GM12878 (cell line): ENCODE measurements at regions not wholly inside any gene's neighbourhood (a gene's known extent, or its start where the extent isn't known, plus 50 kb on each side); places are given as distances from the start of the nearest gene placed in this dataset.

Source experiments
- ATAC-seq: fragments of 200-7000 bp; cut with Tn5 transposase; 3 replicates; pipeline ENCODE4 v1.9.1; 2020; ENCODE audit warnings: mild to moderate bottlenecking, moderate library complexity
- BruUV-seq: library from RNA; stranded (reverse); fragments of 400-500 nt; replicated peaks from 2 replicates; lab custom pipeline; 2021; lab: Mats Ljungman, UMichigan
- CTCF ChIA-PET: fragments of 300-600 bp; sonication (Branson Sonifier 250); formaldehyde crosslinking; extraction: SDS; loops from one replicate; lab custom pipeline; 2021; ENCODE audit warnings: inconsistent platforms; lab: Yijun Ruan, JAX
- POLR2A ChIA-PET: fragments of 350-600 bp; formaldehyde crosslinking; extraction: SDS; loops from one replicate; lab custom pipeline; 2021; ENCODE audit warnings: inconsistent platforms; lab: Charles Lee
- RAD21 ChIA-PET: fragments of 300-600 bp; sonication (Branson Sonifier 250); formaldehyde crosslinking; loops from one replicate; lab custom pipeline; 2023; ENCODE audit warnings: antibody characterized with exemption; ENCODE audit not compliant: unreplicated experiment; lab: Charles Lee
- SMC1A ChIA-PET: fragments of 300-600 bp; sonication (Branson Sonifier 250); formaldehyde crosslinking; loops from one replicate; lab custom pipeline; 2023; ENCODE audit not compliant: unreplicated experiment, uncharacterized antibody; lab: Charles Lee
- DNase-seq: peaks from one replicate; pipeline ENCODE4 v3.0.0-alpha.2; 2011; ENCODE audit warnings: low read depth, low spot score
- FAIRE-seq: peaks from 3 replicates; lab custom pipeline; 2011; peaks lifted over from hg19 to GRCh38; lab: Jason Lieb, UNC
- H2AFZ ChIP-seq: 2 replicates; pipeline ENCODE4 v1.6.0; 2011; ENCODE audit warnings: low read depth, low read length, control low read depth; ENCODE audit not compliant: control insufficient read depth
- H3K27ac ChIP-seq: 2 replicates; pipeline ENCODE4 v1.5.1; 2011; ENCODE audit warnings: control low read depth; ENCODE audit not compliant: control insufficient read depth, insufficient read depth
- H3K27me3 ChIP-seq, 2 experiments: replicated peaks in 1 of 2; 2 replicates each; pipeline versions ENCODE4 v1.6.0 to v1.6.1; 2011; ENCODE audit warnings: low read length in 1 of 2; ENCODE audit not compliant: control insufficient read depth in 2 of 2, insufficient read depth in 2 of 2
- H3K36me3 ChIP-seq, 2 experiments: 2 replicates each; pipeline ENCODE4 v1.5.1; 2011; ENCODE audit warnings: low read length in 1 of 2; ENCODE audit not compliant: control insufficient read depth in 2 of 2, insufficient read depth in 2 of 2
- H3K4me1 ChIP-seq: 2 replicates; pipeline ENCODE4 v1.6.1; 2011; ENCODE audit warnings: mild to moderate bottlenecking, low read length, moderate library complexity, mixed read lengths; ENCODE audit not compliant: control insufficient read depth, insufficient read depth
- H3K4me2 ChIP-seq: 2 replicates; pipeline ENCODE4 v1.6.0; 2011; ENCODE audit warnings: control low read depth; ENCODE audit not compliant: control insufficient read depth, insufficient read depth
- H3K4me3 ChIP-seq: fragments of 200-600 bp; sonication (generic); 2 replicates; pipeline ENCODE4 v1.5.1; 2016
- H3K79me2 ChIP-seq: 2 replicates; pipeline ENCODE4 v1.6.0; 2011; ENCODE audit warnings: low read length; ENCODE audit not compliant: control insufficient read depth, insufficient read depth
- H3K9ac ChIP-seq: 2 replicates; pipeline ENCODE4 v1.8.0; 2011; ENCODE audit warnings: low read length, control low read depth, mixed read lengths; ENCODE audit not compliant: control insufficient read depth, insufficient read depth
- H3K9me3 ChIP-seq: replicated peaks from 3 replicates; pipeline ENCODE4 v1.5.1; 2011; ENCODE audit warnings: mild to moderate bottlenecking, low read length; ENCODE audit not compliant: control insufficient read depth, insufficient read depth
- H4K20me1 ChIP-seq: 2 replicates; pipeline ENCODE4 v1.6.0; 2011; ENCODE audit not compliant: control insufficient read depth, insufficient read depth
- CREB1 ChIP-seq: IDR thresholded peaks from 2 replicates; pipeline ENCODE4 v1.6.1; 2012; ENCODE audit warnings: low read depth, mild to moderate bottlenecking, inconsistent platforms
- EGR1 ChIP-seq, 2 experiments: IDR thresholded peaks; 1 replicate in 1 of 2; 2 replicates in 1 of 2; pipeline ENCODE4 v1.6.1; 2011 to 2012; ENCODE audit warnings: low read depth in 2 of 2, low read length in 2 of 2, borderline replicate concordance in 1 of 2, mild to moderate bottlenecking in 1 of 2, moderate library complexity in 1 of 2
- MLLT1 ChIP-seq: fragments of 450-650 bp; IDR thresholded peaks from 2 replicates; pipeline ENCODE4 v1.6.1; 2016; ENCODE audit warnings: mild to moderate bottlenecking
- NBN ChIP-seq: fragments of 450-650 bp; IDR thresholded peaks from 2 replicates; pipeline ENCODE4 v1.6.1; 2016
- NKRF ChIP-seq: fragments of 450-650 bp; conservative IDR thresholded peaks from 2 replicates; pipeline ENCODE4 v1.6.1; 2017; ENCODE audit warnings: mild to moderate bottlenecking, moderate library complexity
- PKNOX1 ChIP-seq: fragments of 450-650 bp; IDR thresholded peaks from 2 replicates; pipeline ENCODE4 v1.6.1; 2016; ENCODE audit warnings: mild to moderate bottlenecking
- POLR2AphosphoS5 ChIP-seq: IDR thresholded peaks from 2 replicates; pipeline ENCODE4 v1.6.1; 2011; ENCODE audit warnings: mild to moderate bottlenecking, low read length, inconsistent platforms
- RELA ChIP-seq: fragments of 450-650 bp; IDR thresholded peaks from 2 replicates; pipeline ENCODE4 v1.8.0; 2014; ENCODE audit warnings: borderline replicate concordance; ENCODE audit not compliant: partially characterized antibody
- SIN3A ChIP-seq: IDR thresholded peaks from 2 replicates; pipeline ENCODE4 v1.6.1; 2012; ENCODE audit warnings: low read depth, low read length, improper control_type of control experiment
- SPI1 ChIP-seq: IDR thresholded peaks from 2 replicates; pipeline ENCODE4 v1.6.1; 2011; ENCODE audit warnings: low read depth, mild to moderate bottlenecking, low read length, moderate library complexity, borderline replicate concordance; ENCODE audit not compliant: insufficient read depth
- SREBF2 ChIP-seq: IDR thresholded peaks from 2 replicates; pipeline ENCODE4 v1.6.1; 2012; ENCODE audit warnings: mild to moderate bottlenecking, low read length
- TCF7 ChIP-seq: IDR thresholded peaks from 2 replicates; pipeline ENCODE4 v1.6.1; 2014; ENCODE audit warnings: antibody characterized with exemption, borderline replicate concordance
- ZNF274 ChIP-seq: IDR thresholded peaks from one replicate; pipeline ENCODE4 v1.8.0; 2011; ENCODE audit not compliant: insufficient read length, insufficient read depth
- ZNF622 ChIP-seq: fragments of 450-650 bp; IDR thresholded peaks from 2 replicates; pipeline ENCODE4 v1.6.1; 2017; ENCODE audit warnings: mild to moderate bottlenecking, inconsistent platforms
- ZZZ3 ChIP-seq: IDR thresholded peaks from 2 replicates; pipeline ENCODE4 v1.6.1; 2011; ENCODE audit warnings: low read depth; ENCODE audit not compliant: control insufficient read depth, insufficient read length
- WGBS: methylation state at CpG from one replicate; pipeline ENCODE4 v1.1.6; 2016; ENCODE audit warnings: low lambda C conversion rate; ENCODE audit not compliant: insufficient replicate concordance, insufficient coverage; ENCODE audit errors: missing lambda C conversion rate; 5-methylcytosine and 5-hydroxymethylcytosine counted together
- in situ Hi-C: fragments of 300-500 bp; cut with MboI; formaldehyde crosslinking; loops from 9 replicates; pipeline ENCODE4 v1.14.3; 2018; ENCODE audit warnings: mixed read lengths
- intact Hi-C: fragments of 100-400 bp; cut with micrococcal nuclease; formaldehyde crosslinking; loops from one replicate; pipeline ENCODE4 v1.14.2; 2022; ENCODE audit not compliant: unreplicated experiment

- ChIA-PET POLR2A (no interaction called here), RAD21 (no interaction called here), SMC1A (interaction anchor here (1.2 kb wide), 1 partner anchor 216 kb away, joined by 3 read pairs; no protein-coding TSS in a partner anchor), CTCF (interaction anchor here (0.6 kb wide), 1 partner anchor 11 kb away, joined by 3 read pairs; no protein-coding TSS in a partner anchor)
- ATAC-seq (no peak), FAIRE-seq (no peak), DNase-seq (no peak)
- Histone ChIP-seq H3K4me1 (no peaks in the 10 kb centered on the region), H3K4me3 (no peak overlapping the region), H3K4me2 (no peak overlapping the region), H3K27me3 (peaks cover 0 to 4% of the 10 kb centered on the region in 2 experiments; a peak in 1 of 4 replicates), H3K9me3 (no peaks in the 10 kb centered on the region), H3K27ac (no peak overlapping the region), H3K79me2 (no peaks in the 10 kb centered on the region), H2AFZ (no peak overlapping the region), H3K9ac (no peak overlapping the region), H3K36me3 (no peaks in the 10 kb centered on the region), H4K20me1 (no peaks in the 10 kb centered on the region)
- in situ Hi-C loops: no loop called here
- BruUV-seq: no TSS peak
- 32% methylated on average over 8 of the region's 8 CpGs for WGBS
- intact Hi-C loops: no loop called here
- TF ChIP-seq PKNOX1: no peak
- TF ChIP-seq SIN3A: no peak
- no peak for TF ChIP-seq ZNF622
- no peak for TF ChIP-seq POLR2AphosphoS5
- no peak for TF ChIP-seq CREB1
- TF ChIP-seq NBN: no peak
- no peak for TF ChIP-seq RELA
- no peak for TF ChIP-seq SPI1
- TF ChIP-seq ZNF274: no peak
- TF ChIP-seq TCF7: no peak
- no peak for TF ChIP-seq EGR1 (IDR thresholded peaks at IDR 0.05; ENCODE audit: borderline replicate concordance in 1 of 2, low read depth in 2 of 2, low read length in 2 of 2)
- no peak for TF ChIP-seq ZZZ3
- no peak for TF ChIP-seq MLLT1
- no peak for TF ChIP-seq SREBF2
- TF ChIP-seq NKRF: no peak
These were observed 225.0 kb downstream of the ALDH8A1 start for GRCh38 chr6:134724771-134725340.
